Endothelial cell (in vitro differentiated cells): ENCODE measurements at regions not wholly inside any gene's neighbourhood (a gene's known extent, or its start where the extent isn't known, plus 50 kb on each side); places are given as distances from the start of the nearest gene placed in this dataset.

ENCODE experiments used
- DNase-seq: peaks from one replicate; pipeline ENCODE4 v3.0.0; 2021; ENCODE audit warnings: low spot score
- H3K27ac Mint-ChIP-seq: one replicate; pipeline ENCODE4 v1.8.0; 2021; ENCODE audit warnings: mixed read lengths, inconsistent platforms; ENCODE audit not compliant: unreplicated experiment
- H3K27me3 Mint-ChIP-seq: one replicate; pipeline ENCODE4 v1.8.0; 2021; ENCODE audit warnings: mild to moderate bottlenecking, moderate library complexity, mixed read lengths, inconsistent platforms; ENCODE audit not compliant: unreplicated experiment
- H3K36me3 Mint-ChIP-seq: one replicate; pipeline ENCODE4 v1.8.0; 2021; ENCODE audit warnings: mild to moderate bottlenecking, low read depth, mixed read lengths, inconsistent platforms; ENCODE audit not compliant: unreplicated experiment
- H3K4me1 Mint-ChIP-seq: one replicate; pipeline ENCODE4 v1.8.0; 2021; ENCODE audit warnings: mild to moderate bottlenecking, mixed read lengths, inconsistent platforms; ENCODE audit not compliant: unreplicated experiment
- H3K4me3 Mint-ChIP-seq: one replicate; pipeline ENCODE4 v1.8.0; 2021; ENCODE audit warnings: mild to moderate bottlenecking, mixed read lengths, inconsistent platforms; ENCODE audit not compliant: unreplicated experiment
- H3K9me3 Mint-ChIP-seq: one replicate; pipeline ENCODE4 v1.8.0; 2021; ENCODE audit warnings: mixed read lengths, inconsistent platforms; ENCODE audit not compliant: unreplicated experiment
- CTCF ChIP-seq: fragments of 200-600 bp; sonication (generic); IDR thresholded peaks from one replicate; pipeline ENCODE4 v1.5.0; 2021; ENCODE audit warnings: antibody characterized with exemption; ENCODE audit not compliant: unreplicated experiment

DNA sequence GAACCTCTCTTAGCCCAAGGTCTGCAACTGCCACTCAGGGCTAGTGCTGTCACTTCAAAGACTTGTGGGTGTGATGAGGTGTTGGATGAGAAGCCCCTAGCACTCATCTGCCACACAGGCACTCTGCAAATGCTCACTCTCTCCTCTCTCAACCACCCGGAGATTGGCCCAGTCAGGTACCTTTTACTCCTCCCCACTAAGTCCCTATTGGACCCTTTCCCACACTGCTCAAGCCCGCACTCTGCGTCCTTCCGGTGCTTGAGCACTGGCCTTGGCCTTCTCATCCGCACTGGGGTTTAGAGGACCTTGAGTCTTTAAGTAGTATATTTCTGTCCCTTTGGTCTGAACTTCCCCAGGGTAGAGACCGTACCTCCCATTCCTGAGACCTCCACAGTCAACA lies 308.0 kb downstream of the NXPE2 start:
- Mint-ChIP-seq H3K4me1 (peaks cover 5% of the 10 kb centered on the region), H3K4me3 (no peak overlapping the region), H3K27ac (no peak overlapping the region), H3K36me3 (no peaks in the 10 kb centered on the region), H3K9me3 (no peaks in the 10 kb centered on the region), H3K27me3 (peaks cover 5% of the 10 kb centered on the region)
- no peak for DNase-seq
- no peak for TF ChIP-seq CTCF

GRCh38 chr11:114987186-114987760 lies 308.9 kb downstream of the NXPE2 start:
- no peak for DNase-seq
- Mint-ChIP-seq H3K27me3 (peaks cover 5% of the 10 kb centered on the region), H3K9me3 (no peaks in the 10 kb centered on the region), H3K27ac (no peak overlapping the region), H3K36me3 (no peaks in the 10 kb centered on the region), H3K4me1 (peaks cover 5% of the 10 kb centered on the region), H3K4me3 (no peak overlapping the region)
- TF ChIP-seq CTCF = no peak

DNA sequence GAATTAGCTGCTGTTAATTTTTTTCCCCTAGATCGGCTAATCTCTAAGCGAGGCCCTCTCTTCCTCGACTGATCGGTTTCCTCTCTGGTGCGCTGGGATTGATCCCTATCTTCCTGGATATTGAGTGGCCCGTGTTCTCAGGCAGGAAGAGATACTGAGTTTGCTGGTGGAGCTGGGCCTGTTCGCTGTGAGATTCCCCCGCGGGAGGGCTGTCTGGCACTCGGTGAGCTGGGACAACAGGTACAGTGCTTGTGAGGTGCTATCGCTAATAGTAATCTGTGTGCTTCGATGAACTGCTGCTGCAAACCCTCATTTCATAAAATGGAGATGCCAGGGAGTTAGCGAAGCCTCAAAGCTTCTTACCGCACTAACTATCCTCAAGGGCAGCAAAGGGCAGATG lies 310.3 kb downstream of the NXPE2 start:
- TF ChIP-seq CTCF = no peak
- no peak for DNase-seq
- Mint-ChIP-seq H3K36me3 (no peaks in the 10 kb centered on the region), H3K9me3 (no peaks in the 10 kb centered on the region), H3K4me1 (peaks cover 5% of the 10 kb centered on the region), H3K27me3 (peaks cover 5% of the 10 kb centered on the region), H3K27ac (no peak overlapping the region), H3K4me3 (no peak overlapping the region)

- Mint-ChIP-seq H3K4me1 (peaks cover 5% of the 10 kb centered on the region), H3K27me3 (peaks cover 5% of the 10 kb centered on the region), H3K27ac (no peak overlapping the region), H3K4me3 (no peak overlapping the region), H3K36me3 (no peaks in the 10 kb centered on the region), H3K9me3 (no peaks in the 10 kb centered on the region)
- no peak for TF ChIP-seq CTCF
- DNase-seq = no peak
Measured at GRCh38 chr11:114989536-114989935, 311.2 kb downstream of the NXPE2 start.

GRCh38 chr11:115005663-115006062 lies 327.3 kb downstream of the NXPE2 start:
- no peak overlapping the region for H3K27ac Mint-ChIP-seq
- no peak overlapping the region for H3K4me3 Mint-ChIP-seq
- no peak for DNase-seq

More at GRCh38 chr11:115005663-115006062, 327.3 kb downstream of the NXPE2 start:
- no peak for TF ChIP-seq CTCF
- Mint-ChIP-seq H3K27me3 (no peaks in the 10 kb centered on the region), H3K4me1 (no peaks in the 10 kb centered on the region), H3K36me3 (no peaks in the 10 kb centered on the region), H3K9me3 (no peaks in the 10 kb centered on the region)
